GM12891 (cell line): ENCODE measurements at regions not wholly inside any gene's neighbourhood (a gene's known extent, or its start where the extent isn't known, plus 50 kb on each side); places are given as distances from the start of the nearest gene placed in this dataset.

Experiments used
- DNase-seq: peaks from one replicate; pipeline ENCODE4 v3.0.0; 2011; ENCODE audit warnings: low spot score; ENCODE audit not compliant: insufficient read length
- FAIRE-seq: peaks from 2 replicates; lab custom pipeline; 2011; peaks lifted over from hg19 to GRCh38; lab: Jason Lieb, UNC
- PAX5 ChIP-seq: IDR thresholded peaks from 2 replicates; pipeline ENCODE4 v1.6.1; 2011; ENCODE audit warnings: low read length, moderate library complexity, mild to moderate bottlenecking; ENCODE audit not compliant: insufficient read depth, severe bottlenecking
- POLR2A ChIP-seq: IDR thresholded peaks from 2 replicates; pipeline ENCODE4 v1.6.1; 2011; ENCODE audit warnings: low read depth, low read length, control low read depth
- POLR2AphosphoS5 ChIP-seq: IDR thresholded peaks from 2 replicates; pipeline ENCODE4 v1.6.1; 2011; ENCODE audit warnings: low read depth, low read length, control low read depth
- POU2F2 ChIP-seq: IDR thresholded peaks from 2 replicates; pipeline ENCODE4 v1.6.1; 2011; ENCODE audit warnings: low read depth, mild to moderate bottlenecking, control low read depth, low read length, moderate library complexity
- SPI1 ChIP-seq: IDR thresholded peaks from 2 replicates; pipeline ENCODE4 v1.6.1; 2011; ENCODE audit warnings: low read depth, low read length, control low read depth
- TAF1 ChIP-seq: IDR thresholded peaks from 2 replicates; pipeline ENCODE4 v1.6.1; 2011; ENCODE audit warnings: low read depth, low read length, control low read depth

DNA sequence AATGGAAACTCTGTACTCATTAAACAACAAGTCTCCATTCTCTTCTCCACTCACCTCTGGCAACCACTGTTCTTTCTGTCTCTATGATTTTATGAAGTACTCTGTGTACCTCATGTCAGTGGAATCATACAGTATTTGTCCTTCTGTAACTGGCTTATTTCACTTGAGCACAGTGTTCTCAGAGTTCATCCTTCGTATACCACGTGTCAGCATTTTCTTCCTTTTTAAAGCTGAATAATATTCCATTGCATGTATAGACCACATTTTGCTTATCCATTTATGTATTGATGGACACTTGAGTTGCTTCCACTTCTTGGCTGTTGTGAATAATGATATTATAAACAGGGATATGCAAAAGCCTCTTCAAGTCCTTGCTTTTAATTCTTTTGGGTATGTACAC, 333.0 kb upstream of the ZNF32 start:
- no peak for DNase-seq
- TF ChIP-seq POLR2AphosphoS5 (no peak), PAX5 (no peak), POU2F2 (no peak), POLR2A (no peak), SPI1 (no peak), TAF1 (no peak)
- FAIRE-seq: no peak

DNA sequence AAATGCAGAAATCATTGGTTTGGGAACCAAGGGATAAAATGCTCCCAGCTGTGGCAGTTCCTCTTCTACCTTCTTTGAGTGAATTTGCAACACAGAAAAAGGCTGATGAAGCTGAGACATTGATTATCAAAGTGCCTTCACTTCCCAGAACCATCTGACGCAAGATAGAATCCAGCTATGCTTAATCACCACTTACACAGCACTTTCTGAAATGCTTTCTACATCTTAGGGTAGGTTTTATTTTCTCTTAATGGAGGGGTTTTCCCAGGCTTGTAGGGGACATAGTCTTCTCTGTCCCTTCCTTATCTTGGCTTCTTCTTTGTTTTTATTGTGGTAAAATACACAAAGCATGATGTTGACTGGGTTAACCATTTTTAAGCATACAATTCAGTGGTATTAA, 332.6 kb upstream of the ZNF32 start:
- FAIRE-seq (no peak), DNase-seq (no peak)
- no peak for TF ChIP-seq POLR2AphosphoS5
- no peak for TF ChIP-seq SPI1
- TF ChIP-seq POLR2A: no peak
- no peak for TF ChIP-seq PAX5
- no peak for TF ChIP-seq TAF1
- TF ChIP-seq POU2F2: no peak

DNA sequence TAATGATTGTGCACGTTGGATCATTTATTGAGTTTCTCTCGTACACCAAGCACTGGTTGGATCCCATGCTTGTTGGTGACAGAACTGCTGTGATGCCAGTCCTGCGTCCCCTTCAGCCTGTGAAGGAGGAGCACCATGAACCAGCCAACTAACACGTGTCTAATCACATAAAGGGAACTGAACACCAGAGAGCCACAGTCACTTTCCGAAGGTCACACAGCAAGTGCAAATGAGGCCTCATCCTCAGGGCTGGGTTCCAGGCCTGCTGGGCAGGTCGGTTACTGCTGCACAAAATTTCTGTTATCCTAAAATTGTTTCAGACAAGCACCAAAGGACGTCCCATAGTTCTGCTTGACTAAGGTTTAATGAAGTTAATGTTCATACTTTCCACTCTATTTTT, 332.0 kb upstream of the ZNF32 start:
- no peak for DNase-seq
- FAIRE-seq: no peak
- no peak for TF ChIP-seq POLR2A
- no peak for TF ChIP-seq POLR2AphosphoS5
- TF ChIP-seq POU2F2: no peak
- no peak for TF ChIP-seq SPI1
- no peak for TF ChIP-seq TAF1
- TF ChIP-seq PAX5: no peak

DNA sequence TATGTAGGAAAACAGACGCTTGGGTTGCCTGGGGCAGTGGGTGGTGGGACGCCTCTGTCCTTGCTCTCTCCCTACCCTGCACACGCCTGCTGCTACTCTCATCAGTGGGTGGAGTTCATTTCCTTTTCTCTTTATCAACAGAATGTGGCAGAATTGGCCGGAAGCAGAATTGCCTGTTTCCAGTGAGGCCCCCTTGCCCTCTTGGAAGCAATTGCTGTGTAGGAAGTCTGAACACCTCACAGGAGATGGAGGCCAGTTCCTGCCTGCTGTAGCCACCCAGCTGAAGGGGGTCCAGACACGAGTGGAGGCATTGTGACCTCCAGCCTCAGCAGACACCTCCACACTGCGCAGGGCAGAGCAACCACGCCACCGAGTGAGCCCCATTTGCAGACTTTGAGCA, 331.6 kb upstream of the ZNF32 start:
- no peak for FAIRE-seq
- no peak for DNase-seq
- no peak for TF ChIP-seq SPI1
- TF ChIP-seq PAX5: no peak
- no peak for TF ChIP-seq TAF1
- no peak for TF ChIP-seq POLR2A
- no peak for TF ChIP-seq POU2F2
- TF ChIP-seq POLR2AphosphoS5: no peak

GRCh38 chr10:43979551-43979950, 330.9 kb upstream of the ZNF32 start:
- FAIRE-seq (no peak), DNase-seq (no peak)
- TF ChIP-seq POLR2AphosphoS5 (no peak), PAX5 (no peak), POU2F2 (no peak), POLR2A (no peak), SPI1 (no peak), TAF1 (no peak)

GRCh38 chr10:43978936-43979335, 330.3 kb upstream of the ZNF32 start:
- FAIRE-seq (no peak), DNase-seq (no peak)
- TF ChIP-seq SPI1: no peak
- TF ChIP-seq POLR2A: no peak
- no peak for TF ChIP-seq PAX5
- no peak for TF ChIP-seq TAF1
- no peak for TF ChIP-seq POLR2AphosphoS5

GRCh38 chr10:43978091-43978490, 329.4 kb upstream of the ZNF32 start:
- no peak for FAIRE-seq

GRCh38 chr10:43976292-43976691, 327.6 kb upstream of the ZNF32 start:
- FAIRE-seq (no peak), DNase-seq (no peak)
- no peak for TF ChIP-seq TAF1
- no peak for TF ChIP-seq POLR2A
- no peak for TF ChIP-seq SPI1
- TF ChIP-seq POU2F2: no peak
- no peak for TF ChIP-seq POLR2AphosphoS5
- no peak for TF ChIP-seq PAX5

More at GRCh38 chr10:43978091-43978490, 329.4 kb upstream of the ZNF32 start:
- no peak for DNase-seq
- TF ChIP-seq PAX5 (no peak), TAF1 (no peak), POU2F2 (no peak), POLR2AphosphoS5 (no peak), POLR2A (no peak), SPI1 (no peak)

DNA sequence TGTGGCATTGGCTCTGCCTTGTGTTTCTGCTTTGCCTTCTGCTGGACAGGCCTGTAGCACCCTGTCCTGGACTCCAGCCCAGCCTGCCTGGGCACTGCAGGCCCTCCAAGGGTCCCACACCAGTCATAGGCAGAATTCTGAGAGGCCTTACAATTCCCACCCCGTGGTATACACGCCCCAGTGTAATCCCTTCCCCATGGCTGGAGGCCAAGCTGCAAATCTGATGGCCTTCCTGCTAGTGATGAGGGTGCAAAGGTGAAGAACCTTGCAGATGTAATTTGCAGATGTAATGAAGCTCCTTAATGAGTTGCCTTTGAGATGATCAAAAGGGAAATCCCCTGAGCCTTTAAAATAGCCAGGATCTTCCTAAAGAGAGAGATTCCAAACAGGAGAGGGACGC, 325.1 kb upstream of the ZNF32 start:
- no peak for TF ChIP-seq TAF1
- TF ChIP-seq SPI1: no peak
- no peak for TF ChIP-seq POLR2AphosphoS5
- no peak for TF ChIP-seq POU2F2
- TF ChIP-seq PAX5: no peak
- no peak for TF ChIP-seq POLR2A
- DNase-seq (no peak), FAIRE-seq (no peak)
